ENCODE measurements at regions not wholly inside any gene's neighbourhood (a gene's known extent, or its start where the extent isn't known, plus 50 kb on each side); places are given as distances from the start of the nearest gene placed in this dataset.

- TF ChIP-seq CTCF (IDR thresholded peaks at IDR 0.05) (no peak), POLR2AphosphoS5 (IDR thresholded peaks at IDR 0.05; ENCODE audit: low read depth, low read length) (no peak)
These were observed 70.9 kb upstream of the TNP1 start for GRCh38 chr2:216930716-216931115.

Data from Panc1 (cell line).